HG03457 (cell line): ENCODE measurements at regions not wholly inside any gene's neighbourhood (a gene's known extent, or its start where the extent isn't known, plus 50 kb on each side); places are given as distances from the start of the nearest gene placed in this dataset.

Source experiments
- ATAC-seq: cut with Tn5 transposase; IDR thresholded peaks from one replicate; pipeline ENCODE4 v1.9.1; 2021; ENCODE audit warnings: moderate number of reproducible peaks; ENCODE audit not compliant: unreplicated experiment

DNA sequence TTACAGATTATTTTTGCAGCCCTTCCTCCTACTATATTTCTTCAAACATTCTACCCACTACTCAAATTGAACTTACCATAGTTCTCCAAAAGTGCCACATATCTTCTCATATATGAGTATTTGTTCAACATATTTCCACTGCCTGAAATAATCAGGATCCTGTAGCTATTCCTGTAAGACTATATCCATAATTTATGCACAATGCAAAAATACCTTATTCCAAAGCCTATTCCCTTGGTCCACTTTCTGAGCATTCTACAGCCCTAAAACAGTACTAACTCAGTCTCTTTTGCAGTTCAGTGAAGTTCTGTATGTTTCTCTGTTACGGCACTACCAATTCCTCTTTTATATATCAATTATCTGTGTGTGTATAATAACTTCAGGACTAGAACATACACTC lies 1283.7 kb upstream of the ADGRL2 start:
- no peak for ATAC-seq

DNA sequence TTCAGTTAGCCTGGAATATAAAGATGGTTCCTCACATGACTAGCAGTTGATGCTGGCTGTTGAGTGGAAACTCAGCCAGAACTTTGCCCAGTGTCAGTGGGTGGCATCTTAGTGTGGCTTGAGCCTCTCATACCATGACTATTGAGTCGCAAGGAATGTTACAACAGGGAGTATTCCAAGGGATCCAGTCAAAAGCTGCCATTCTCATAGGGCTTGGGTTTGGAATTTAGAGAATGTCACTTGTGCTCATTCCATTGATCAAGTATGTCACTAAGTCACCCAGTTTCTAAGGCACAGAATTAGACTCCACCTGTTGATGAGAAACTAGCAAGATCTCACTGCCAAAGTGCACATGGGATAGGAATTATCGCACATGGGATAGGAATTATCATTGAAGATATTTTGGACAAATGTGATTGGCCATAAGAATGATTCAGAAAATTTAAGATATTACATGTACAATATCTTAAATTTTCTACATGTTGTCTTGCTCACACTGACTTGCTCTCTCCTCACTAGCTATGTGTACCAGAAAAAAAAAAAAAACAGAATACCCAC lies 1290.7 kb upstream of the ADGRL2 start:
- ATAC-seq, result no peak

DNA sequence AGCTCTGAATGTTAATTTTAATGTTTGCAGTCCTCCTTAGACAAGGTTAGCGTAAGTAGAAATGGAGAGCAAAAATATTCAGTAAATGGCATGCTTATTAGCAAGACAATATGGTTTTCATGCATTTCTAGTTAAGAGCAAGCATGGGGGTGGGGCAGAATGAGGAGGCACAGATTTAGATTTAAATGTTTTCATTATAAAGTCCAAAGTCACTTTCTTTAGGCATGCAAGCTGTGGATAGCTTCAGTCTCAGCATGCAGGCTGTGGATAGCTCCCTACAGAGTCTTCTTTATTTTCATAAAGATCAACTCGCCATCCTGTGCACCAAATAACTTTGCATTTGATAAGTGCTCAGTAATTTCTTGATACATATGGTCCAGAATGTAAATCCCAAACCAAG lies 1294.5 kb upstream of the ADGRL2 start:
- ATAC-seq, result no peak

DNA sequence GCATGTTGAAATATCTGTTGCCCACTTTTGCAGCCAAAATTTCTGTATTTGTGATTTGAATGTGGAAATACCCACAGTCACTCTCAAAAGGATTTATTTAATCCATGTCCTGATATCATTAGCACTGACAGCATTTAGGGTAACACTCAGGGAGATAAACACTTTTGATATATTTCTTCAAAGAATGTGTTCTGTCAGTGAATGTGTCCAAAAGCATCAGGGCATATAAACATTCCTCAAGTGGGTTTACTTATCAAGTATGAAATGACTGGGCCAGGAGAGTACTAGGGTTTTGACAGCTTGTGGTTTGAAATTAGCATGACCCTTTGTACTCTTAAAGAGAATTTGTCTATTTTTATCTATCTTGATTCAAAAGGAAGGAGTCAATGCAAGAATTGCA lies 1302.1 kb upstream of the ADGRL2 start:
- no peak for ATAC-seq

DNA sequence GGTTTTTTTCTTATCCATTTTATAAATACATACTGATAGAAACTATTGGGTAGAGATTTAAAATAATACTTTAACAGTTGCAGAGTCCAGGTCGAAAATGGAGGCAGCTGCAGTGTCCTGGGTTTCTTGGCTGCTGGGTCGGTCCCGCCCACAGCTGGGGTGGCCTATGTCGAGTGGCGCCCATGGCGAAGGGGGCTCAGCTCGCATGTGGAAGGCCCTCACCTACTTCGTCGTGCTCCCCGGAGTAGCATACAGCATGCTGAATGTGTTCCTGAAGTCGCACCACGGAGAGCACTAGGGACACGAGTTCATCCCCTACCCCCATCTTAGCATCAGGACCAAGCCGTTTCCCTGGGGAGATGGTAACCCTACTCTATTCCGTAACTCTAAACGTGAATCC lies 1304.9 kb upstream of the ADGRL2 start:
- no peak for ATAC-seq

DNA sequence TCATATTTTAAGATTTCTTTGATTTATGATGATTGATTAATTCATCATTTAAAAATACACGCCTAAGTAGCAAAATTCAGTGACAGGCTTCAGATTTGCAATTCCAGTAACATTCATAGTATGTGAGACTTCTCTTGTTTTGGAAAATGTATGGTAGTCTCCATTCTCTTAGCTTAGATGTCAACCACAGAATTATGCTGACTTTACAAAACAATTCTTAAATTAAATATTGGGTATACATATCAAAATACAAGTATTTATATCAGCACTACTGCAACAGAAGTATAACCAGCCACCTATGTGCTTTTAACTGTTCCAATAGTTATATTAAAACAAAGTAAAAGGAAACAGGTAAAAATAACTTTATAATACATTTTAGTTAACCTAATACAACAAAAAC lies 1328.6 kb upstream of the ADGRL2 start:
- ATAC-seq, result no peak

DNA sequence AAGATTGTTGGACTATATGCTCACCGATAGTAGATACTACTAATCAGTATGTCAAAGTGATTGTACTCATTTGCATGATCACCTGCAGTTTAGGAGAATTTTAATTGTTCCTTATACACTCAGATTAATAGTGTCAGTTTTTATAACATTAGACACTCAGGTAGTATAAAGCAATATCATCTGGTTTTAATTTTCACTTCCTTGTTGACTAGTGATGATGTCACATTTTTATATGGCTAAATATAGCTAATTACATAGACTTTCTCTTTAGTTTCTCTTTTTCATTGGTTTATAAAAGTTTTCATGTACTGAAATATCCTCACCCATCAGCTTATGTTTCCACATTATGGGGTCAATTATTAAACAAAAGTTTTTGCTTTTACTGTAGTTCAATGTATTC lies 1332.4 kb upstream of the ADGRL2 start:
- ATAC-seq, result no peak

DNA sequence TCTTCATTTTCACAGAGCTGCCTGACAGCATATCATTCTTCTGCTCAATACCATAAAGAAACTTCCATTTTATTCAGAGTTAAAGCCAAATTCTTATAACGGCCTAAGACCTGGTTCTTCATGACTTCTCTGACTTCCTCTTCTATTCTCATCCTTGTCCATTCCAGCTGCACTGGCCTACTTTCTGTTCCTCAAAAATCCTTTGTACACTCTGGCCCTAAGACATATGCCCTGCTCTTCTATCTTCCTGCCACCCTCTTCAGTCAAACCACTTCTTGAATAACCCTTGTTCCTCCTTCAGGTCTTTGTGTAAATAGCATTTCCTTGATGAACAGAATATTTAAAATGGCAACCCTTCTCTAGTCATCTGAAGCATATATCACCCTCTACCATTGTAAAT lies 1338.7 kb upstream of the ADGRL2 start:
- ATAC-seq, result no peak

DNA sequence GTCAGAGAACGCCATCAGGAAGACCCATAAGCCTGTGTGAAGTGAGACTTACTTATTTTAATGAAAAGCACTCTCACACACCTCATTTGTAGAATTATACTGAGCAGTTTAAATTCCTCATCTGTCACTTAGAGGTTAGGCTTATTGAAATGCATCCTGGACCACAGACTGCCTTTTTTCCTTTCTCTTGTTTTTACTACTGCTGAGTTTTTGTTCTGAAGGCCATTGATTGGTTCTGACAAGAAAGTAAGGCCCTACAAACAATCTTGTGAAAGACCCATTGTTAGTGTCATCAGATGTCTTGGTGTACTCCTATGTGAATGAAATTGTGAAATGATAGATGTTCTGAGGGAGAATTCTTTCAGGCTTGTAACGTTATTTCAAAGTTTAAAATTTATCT lies 1343.3 kb upstream of the ADGRL2 start:
- ATAC-seq, result no peak

DNA sequence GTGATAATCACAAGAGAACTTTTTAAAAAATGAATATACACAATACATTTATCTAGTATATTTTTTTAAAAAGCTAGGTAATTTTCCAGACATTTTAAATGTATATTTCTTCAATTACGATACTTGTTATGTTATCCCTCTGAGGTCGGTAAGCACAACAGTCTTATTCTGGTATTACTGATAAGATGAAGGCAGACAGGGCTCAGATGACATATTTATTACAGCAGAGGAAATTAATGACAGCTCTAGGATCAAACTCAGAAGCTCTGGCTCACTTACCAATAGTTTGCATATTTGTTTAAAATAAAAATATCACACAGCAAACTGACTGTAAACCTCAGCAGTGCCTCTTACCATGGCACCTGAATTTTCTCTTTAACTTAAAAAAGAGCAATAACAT lies 1347.0 kb upstream of the ADGRL2 start:
- ATAC-seq, result no peak

DNA sequence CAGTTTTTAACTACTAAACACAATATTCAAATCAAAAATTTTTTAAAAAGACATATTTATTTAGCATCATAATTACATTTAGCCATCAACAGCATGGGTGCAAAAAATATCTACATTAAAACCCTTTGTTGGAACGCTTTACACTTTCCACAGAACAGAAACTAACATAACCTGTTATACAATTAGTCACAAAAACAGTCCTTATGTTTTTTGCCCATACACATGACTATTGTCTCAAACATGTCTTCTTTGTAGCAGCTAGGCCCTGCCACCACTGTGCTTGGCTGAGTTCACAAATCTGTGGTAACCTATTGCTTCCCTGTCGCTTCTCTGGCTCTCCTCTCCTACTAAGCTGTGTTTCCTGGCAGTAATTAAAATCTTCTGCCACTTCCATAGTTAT lies 1350.0 kb upstream of the ADGRL2 start:
- ATAC-seq, result no peak

DNA sequence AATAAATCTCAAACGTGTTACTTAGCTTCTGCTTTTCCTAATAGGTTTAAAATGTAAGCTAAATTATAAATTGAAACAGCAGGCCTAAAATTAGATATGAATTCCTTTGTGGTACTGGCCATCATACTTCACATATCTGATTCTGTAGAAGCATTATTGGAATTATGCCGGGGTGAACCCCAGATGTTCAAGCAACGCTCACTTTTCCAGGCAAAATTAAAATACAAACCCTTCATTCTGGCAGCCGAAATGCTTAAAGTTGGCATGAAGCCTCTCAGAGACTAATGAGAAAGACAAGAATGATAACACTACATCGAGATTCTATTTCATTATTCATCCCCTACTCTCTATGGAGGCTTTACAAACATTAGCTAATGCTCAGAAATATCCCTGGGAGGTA lies 1352.7 kb upstream of the ADGRL2 start:
- no peak for ATAC-seq

DNA sequence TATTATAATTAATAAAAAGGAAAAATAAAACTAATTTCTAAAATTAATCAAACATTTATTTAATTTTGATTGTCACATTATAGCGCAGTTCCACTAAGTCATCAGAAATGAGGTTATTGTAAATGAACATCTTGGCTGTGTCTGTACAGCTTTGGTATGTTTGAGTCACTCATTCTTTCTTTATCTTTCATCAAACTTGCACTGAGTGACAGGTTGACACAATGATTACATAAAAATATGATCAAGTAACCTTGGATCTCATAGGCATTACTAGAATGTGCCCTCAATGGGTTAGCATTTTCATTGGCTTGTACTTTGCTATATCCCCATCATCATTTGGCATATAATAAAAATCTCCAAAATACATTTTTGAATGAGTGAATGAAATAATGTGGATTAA lies 1353.2 kb upstream of the ADGRL2 start:
- no peak for ATAC-seq

DNA sequence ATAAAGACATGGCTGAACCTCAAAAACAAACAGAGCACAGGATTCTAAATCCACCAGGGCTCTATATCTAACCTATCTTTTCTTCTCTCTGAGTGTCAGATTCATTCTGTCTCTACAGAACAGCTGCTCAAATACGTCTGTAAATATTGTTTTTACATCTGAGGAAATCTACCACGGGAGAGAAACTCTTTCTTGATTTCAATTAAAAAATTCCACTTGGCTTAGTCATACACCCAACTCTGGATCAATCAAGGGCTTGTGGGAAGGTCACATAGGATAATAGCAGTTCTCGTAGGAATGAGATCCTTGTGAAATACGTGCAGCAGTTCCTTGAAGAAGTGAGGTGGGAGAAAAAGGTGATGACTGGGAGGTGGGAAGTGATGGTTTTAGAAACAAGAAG lies 1355.7 kb upstream of the ADGRL2 start:
- no peak for ATAC-seq

DNA sequence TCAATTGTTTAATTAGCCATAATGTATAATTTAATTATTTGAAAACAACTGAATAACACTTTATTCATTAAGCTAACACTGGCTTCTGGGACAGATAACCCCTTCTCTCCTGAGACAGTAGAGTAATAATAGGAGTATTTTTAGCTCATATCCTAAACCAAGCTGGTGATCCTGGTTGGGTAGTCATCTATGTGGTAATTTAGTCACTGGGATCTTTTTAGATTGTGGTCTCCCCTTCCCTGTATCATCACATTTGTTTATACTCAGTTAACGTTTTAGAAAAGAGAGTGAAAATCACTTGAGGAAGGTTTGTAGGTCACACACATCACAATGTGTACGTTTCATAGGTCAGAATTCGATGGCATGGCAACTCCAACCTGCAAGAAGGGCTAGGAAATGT lies 1356.6 kb upstream of the ADGRL2 start:
- ATAC-seq, result no peak

DNA sequence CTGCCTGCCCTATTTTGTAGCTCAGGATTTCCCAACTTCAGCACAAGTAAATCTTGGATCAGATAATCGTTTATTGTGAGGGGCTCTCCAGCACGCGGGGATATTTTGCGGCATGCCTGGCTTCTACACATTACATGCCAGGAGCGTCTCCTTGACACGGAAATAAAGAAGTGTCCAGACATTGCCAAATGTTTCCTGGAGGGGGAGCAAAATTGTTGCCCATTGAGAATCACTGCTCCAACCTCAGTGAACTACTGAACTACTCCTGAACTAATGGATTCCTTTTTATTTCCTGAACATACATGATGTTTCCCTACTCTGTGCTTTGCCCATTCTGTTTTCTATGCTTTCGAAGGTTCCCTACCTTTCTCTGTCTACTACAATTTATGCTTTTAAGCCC lies 1359.1 kb upstream of the ADGRL2 start:
- ATAC-seq, result no peak

DNA sequence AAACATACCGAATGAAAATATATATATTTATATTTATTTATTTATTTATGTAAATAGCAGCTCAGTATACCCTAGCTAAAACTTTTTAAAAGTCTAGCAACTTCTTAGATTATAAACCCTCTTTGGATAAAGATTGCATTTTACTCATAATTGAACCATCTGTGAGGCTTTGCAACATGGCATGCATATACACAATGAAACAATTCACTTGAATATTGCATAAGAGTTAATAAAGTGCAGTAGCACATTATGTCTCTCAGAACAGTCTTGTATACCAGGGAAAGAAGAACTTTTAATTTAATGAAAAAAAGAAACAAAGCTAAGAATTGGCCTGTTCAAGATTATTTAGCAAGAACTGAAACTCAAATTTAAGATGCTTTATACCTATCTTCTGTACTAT lies 1363.9 kb upstream of the ADGRL2 start:
- no peak for ATAC-seq

DNA sequence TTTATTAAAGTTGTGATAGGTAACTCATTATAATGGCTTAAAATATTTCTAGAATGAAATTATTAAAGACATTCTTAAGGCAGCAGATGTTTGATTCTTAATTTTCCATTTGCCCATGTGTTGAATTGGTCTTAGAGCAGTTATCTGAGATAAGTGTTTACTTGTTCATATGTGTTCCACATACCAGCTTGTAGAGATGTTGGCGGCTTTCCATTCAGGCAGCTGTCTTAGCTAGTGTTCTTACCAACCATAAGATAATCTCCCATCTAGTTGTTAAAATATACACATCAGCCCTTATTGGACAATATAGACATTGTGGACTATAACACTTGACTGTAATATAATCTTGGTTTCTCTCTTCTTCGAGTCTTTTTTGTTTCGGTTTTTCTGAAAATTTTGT lies 1372.9 kb upstream of the ADGRL2 start:
- ATAC-seq, result no peak

DNA sequence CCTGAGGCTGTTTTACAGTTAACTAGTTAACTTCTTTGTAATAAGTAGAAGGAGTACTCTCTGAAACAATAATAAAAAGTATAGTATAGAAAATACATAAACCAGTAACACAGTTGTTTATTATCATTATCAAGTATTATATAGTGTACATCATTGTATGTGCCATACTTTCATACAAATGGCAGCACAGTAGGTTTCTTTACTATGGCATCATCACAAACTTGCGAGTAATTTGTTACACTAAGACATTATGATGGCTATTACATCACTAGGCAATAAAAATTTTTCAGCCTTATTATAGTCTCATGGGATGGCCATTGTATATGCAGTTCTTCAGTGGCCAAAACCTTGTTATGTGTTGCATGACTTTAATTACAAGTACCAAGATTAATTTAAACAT lies 1376.5 kb upstream of the ADGRL2 start:
- ATAC-seq, result no peak

DNA sequence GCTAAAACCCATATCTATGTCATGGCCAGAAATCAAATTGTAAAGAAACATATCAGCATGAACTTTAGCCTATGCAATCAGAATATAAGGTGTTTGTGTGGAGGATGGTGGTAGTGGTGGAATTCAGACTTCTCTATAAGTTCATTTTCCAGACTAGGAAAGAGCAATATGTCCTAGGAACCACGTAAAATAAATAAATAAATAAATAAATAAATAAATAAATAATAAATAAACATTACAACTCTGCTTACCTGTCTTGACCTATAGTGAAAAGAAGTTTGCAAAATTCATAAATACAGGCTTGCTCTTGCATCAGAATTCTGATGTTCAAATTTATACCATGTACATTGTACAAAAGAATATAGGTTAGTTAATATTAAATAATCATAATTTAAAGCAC lies 1382.6 kb upstream of the ADGRL2 start:
- no peak for ATAC-seq

DNA sequence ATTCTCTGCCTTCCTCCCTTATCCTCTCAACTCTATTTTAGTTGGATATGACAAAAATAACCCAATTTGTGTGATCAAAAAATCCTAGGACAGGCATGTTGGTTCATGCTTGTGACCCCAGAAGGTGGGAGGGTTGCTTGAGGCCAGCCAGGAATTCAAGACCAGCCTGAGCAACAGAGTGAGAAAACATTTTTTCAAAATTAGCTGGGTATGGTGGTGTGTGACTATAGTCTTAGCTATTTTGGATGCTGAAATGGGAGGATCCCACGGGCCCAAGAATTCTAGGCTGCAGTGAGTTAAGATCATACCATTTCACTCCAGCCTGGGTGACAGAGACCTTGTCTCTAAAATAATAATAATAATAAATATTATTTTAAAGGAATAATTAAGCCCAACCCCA lies 1383.1 kb upstream of the ADGRL2 start:
- no peak for ATAC-seq

DNA sequence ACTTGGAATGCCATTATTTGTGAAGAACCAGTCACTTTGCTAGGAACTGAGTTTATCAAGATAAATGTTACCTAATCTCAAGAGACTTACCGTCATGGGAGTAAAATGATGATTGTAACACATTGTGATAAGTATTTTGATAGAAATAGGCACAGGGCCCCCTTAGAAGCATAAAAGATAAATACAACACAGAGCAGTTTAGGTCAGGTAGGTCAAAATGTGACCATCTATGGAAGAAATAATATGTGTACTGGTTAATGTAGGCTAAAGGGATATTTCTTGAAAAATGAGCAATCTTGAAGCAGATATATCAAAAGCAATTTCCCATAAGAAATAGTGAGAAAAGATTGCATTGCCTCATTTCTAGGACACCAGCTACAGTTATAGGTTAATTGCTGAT lies 1386.8 kb upstream of the ADGRL2 start:
- ATAC-seq, result no peak

DNA sequence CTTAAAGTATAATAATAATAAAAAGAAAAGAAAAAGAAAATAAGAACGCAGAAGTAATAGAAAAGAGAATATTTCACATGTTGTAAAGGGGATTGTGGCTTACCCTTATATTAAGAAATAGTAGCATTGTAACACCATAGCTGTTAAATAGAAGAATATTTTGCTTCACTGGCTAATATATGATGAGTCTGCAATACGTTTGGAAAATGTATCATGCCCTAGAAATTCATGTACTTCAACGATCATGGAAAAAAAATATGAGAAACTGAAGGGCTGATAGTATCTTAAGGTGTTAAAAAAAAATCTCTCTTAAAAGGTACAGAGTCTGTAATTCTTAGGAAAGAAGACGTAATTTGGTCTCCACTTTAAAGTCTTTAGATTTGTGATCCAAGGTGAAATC lies 1390.5 kb upstream of the ADGRL2 start:
- no peak for ATAC-seq

DNA sequence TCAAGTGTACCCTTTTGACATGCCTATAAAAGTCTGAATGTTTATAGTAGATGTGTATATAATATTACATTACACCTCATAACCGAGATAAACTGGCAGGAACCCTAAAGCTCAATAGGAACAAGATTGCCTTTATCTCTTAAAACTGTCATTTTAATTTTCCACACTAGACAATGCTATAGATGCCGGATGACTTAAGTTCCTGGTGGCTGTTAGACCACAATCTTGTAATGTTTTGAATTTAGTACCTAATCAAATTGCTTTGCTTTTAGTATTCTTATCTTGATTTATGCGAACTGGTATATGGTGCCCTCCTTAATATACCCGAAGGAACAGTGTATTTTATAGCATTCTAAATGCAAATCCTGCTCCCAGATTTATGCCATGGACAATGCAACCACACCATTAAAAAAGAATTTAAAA lies 1397.0 kb upstream of the ADGRL4 start:
- ATAC-seq, result no peak
